ENCODE measurements at regions not wholly inside any gene's neighbourhood (a gene's known extent, or its start where the extent isn't known, plus 50 kb on each side); places are given as distances from the start of the nearest gene placed in this dataset.
"Not testable (repeated sequence)": the region's sequence is repeated elsewhere in the genome, so short reads cannot be mapped to it uniquely, and the experiment has no call there.

GRCh38 chr9:64458642-64459041, 826.4 kb downstream of the FOXD4L5 start:
- not testable (repeated sequence) for TF ChIP-seq CTCF (IDR thresholded peaks at IDR 0.05); SMAD3 (CRISPR knock-in tag; IDR thresholded peaks at IDR 0.05; ENCODE audit: borderline replicate concordance); ESRRA (CRISPR knock-in tag; IDR thresholded peaks at IDR 0.05; ENCODE audit: borderline replicate concordance); ZNF512 (CRISPR knock-in tag; IDR thresholded peaks at IDR 0.05; ENCODE audit: borderline replicate concordance); ZNF416 (CRISPR knock-in tag; IDR thresholded peaks at IDR 0.05)
